ENCODE measurements at regions not wholly inside any gene's neighbourhood (a gene's known extent, or its start where the extent isn't known, plus 50 kb on each side); places are given as distances from the start of the nearest gene placed in this dataset.
"Not testable (repeated sequence)": the region's sequence is repeated elsewhere in the genome, so short reads cannot be mapped to it uniquely, and the experiment has no call there.

DNA sequence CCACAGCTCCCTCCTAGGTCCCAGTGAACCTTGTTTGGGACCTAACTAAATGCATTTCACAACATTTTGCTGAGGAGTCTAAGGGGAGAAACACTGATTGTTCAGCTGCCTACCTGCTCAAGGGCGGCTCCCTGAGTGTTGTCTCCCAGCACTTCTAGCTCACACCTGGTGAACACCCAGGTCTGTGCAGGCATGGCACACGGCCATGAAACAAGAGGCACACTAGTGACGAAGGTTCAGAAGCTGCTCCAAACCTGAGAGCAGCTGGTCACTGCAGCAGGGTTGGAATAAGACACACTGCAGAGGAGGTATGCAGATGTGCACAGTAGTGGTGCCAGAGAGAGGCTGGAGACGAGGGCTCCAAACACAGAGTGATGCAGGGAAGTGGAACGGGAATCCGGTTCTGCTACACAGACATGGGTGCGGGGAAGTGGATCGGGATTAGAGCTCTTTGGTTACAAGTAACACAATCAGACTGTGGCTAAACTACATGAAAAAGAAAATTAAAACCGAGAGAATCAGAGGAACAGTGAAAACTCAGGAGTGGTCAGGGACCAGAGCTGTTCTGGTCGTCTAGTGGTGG lies 486.1 kb upstream of the CDH4 start:
- Mint-ChIP-seq H3K4me3 (no peak overlapping the region), H3K4me1 (no peaks in the 10 kb centered on the region), H3K9me3 (peaks cover 3% of the 10 kb centered on the region), H3K27ac (no peak overlapping the region), H3K36me3 (no peaks in the 10 kb centered on the region), H3K27me3 (no peaks in the 10 kb centered on the region)
- CTCF ChIA-PET = no interaction called here
- no peak for DNase-seq

DNA sequence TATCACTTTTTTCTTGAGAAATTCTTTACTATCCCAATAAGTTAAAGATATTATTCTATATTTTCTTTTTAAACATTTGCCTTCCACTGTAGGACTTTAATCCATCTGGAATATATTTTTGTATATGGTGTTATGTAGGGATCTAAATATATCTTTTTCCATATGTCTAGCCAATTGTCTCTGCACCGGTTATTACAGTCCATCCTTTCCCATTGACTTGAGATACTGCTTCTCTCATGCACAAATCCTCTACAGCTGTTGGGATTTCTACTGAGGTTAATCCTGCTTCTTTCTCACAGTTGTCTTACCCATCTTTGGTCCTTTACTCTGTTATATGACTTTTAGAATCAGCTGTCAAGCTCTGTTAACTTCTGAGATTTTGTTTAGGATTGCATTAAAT lies 483.8 kb upstream of the CDH4 start:
- CTCF ChIA-PET = no interaction called here
- H3K9me3 Mint-ChIP-seq = no peaks in the 10 kb centered on the region
- no peak overlapping the region for H3K4me3 Mint-ChIP-seq
- no peak overlapping the region for H3K27ac Mint-ChIP-seq
- H3K4me1 Mint-ChIP-seq = no peaks in the 10 kb centered on the region
- H3K27me3 Mint-ChIP-seq = no peaks in the 10 kb centered on the region
- H3K36me3 Mint-ChIP-seq = no peaks in the 10 kb centered on the region
- DNase-seq = no peak

DNA sequence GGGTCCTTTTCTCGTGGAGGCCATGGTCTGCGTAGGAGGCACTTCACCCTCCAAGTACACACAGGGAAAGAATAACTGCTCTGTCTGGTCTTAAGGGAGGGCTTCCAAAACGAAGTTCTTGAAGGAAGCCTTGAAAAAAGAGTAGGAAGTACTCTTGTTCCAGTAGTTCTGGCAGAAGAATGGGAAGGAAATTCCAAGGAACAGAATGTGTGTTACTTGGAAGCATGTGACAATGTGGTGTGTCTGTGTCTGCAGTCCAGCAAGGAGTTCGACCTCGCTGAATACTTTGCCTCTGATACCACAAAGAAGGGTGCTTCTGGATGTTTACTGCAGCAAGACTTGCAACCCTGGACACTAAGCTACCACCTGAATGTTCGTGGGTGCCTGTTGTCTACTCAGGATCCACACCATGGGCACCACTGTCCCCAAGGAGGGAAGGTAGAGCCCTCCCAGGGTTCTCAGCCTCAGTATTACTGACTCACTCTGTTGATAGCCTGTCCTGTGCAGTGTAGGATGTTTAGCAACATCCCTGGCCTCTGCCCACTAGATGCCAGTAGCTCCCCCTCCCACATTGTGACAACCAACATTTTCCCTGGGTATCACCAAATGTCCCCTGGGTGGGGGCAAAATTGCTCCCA lies 471.6 kb upstream of the CDH4 start:
- no peaks in the 10 kb centered on the region for H3K4me1 Mint-ChIP-seq
- H3K9me3 Mint-ChIP-seq = no peaks in the 10 kb centered on the region
- CTCF ChIA-PET = no interaction called here
- DNase-seq = no peak
- H3K36me3 Mint-ChIP-seq = no peaks in the 10 kb centered on the region
- H3K27me3 Mint-ChIP-seq = no peaks in the 10 kb centered on the region
- no peak overlapping the region for H3K27ac Mint-ChIP-seq
- no peak overlapping the region for H3K4me3 Mint-ChIP-seq

DNA sequence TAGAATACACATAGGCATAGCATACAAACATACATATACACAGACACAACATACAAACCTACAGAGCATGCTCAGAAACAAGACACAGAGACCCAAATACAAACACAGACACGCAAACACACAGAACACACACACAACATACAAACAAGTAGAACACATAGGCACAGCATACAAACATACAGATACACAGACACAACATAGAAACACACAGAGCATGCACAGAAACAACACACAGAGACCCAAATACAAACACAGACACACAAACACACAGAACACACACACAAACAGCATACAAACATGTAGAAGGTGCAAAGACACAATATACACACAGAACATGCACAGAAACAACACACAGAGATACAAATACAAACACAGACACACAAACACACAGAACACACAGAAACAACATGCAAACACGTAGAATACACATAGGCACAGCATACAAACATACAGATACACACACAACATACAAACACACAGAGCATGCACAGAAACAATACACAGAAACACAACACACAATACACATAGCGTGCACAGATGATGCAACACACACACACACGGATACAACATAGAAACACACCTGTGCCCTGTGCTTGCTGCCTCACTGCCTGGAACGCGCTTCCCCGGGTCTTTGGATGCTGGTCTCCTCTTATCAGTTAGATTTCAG lies 469.0 kb upstream of the CDH4 start:
- CTCF ChIA-PET = no interaction called here
- no peaks in the 10 kb centered on the region for H3K27me3 Mint-ChIP-seq
- no peaks in the 10 kb centered on the region for H3K9me3 Mint-ChIP-seq
- H3K27ac Mint-ChIP-seq = no peak overlapping the region
- no peak overlapping the region for H3K4me3 Mint-ChIP-seq
- no peak for DNase-seq
- no peaks in the 10 kb centered on the region for H3K4me1 Mint-ChIP-seq
- no peaks in the 10 kb centered on the region for H3K36me3 Mint-ChIP-seq

DNA sequence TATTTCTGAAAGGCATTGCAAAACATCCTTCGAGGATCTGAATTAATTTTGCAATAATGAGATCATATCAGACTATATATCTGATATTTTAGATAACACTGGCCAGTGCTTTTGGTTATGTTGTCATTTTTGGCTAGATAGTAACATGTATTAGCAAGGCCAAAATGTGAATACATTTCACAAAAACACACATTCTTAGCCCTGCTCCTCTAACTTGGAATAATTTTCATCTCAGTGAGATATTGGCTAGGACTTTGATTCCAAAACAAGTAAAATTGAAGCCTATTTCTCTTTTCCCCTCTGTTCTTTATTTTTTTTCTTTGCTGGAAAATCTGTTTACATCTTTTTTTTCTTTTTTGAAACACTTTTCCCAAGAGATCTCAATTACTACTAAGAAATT lies 466.8 kb upstream of the CDH4 start:
- no peaks in the 10 kb centered on the region for H3K36me3 Mint-ChIP-seq
- CTCF ChIA-PET = no interaction called here
- no peak overlapping the region for H3K4me3 Mint-ChIP-seq
- no peak overlapping the region for H3K27ac Mint-ChIP-seq
- H3K4me1 Mint-ChIP-seq = no peaks in the 10 kb centered on the region
- no peak for DNase-seq
- no peaks in the 10 kb centered on the region for H3K27me3 Mint-ChIP-seq
- no peaks in the 10 kb centered on the region for H3K9me3 Mint-ChIP-seq

DNA sequence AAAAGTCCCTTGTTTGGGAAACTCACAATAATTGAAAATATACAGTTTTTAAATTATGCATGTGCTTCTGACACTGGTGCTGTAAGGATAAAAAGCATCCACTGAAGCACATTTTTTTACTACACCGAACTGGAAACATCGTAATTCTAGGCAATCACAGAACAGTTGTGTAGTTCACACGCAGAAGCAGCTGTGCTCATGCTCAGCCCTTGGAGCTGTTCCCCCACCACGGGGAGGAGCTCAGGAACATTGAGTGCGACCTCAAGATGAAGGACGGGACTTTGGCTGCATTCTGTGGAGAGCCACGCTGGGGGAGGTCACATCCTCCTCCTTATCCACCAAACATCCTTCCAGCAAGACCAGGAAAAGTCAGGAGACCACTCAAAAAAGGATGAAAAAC lies 466.3 kb upstream of the CDH4 start:
- no peak overlapping the region for H3K27ac Mint-ChIP-seq
- H3K4me1 Mint-ChIP-seq = no peaks in the 10 kb centered on the region
- H3K36me3 Mint-ChIP-seq = no peaks in the 10 kb centered on the region
- H3K4me3 Mint-ChIP-seq = no peak overlapping the region
- H3K9me3 Mint-ChIP-seq = no peaks in the 10 kb centered on the region
- no peak for DNase-seq
- no peaks in the 10 kb centered on the region for H3K27me3 Mint-ChIP-seq
- CTCF ChIA-PET = no interaction called here

DNA sequence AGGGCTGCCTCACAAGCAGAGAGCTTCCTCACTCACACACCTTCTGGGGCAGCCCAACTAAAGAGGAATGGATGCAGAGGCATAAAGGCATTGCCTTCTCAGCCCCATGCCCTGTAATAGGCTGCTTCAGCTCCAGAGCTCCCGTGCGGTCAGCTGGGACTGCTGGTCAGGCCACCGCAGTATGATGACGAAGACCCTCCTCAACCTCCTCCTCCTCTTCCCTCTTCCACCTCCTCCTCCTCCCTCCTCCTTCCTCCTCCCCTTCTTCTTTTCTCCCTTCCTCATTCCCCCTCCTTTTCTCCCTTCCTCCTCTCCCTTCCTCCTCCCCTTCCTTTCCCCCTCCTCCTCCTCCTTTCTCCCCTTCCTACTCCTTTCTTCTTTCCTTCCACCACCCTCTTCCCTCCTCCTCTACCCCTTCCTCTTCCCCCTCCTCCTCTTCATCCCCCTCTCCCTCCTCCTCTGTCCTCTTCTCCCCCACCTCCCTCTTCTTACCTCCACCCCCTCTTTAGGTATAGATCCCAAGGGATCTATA lies 465.3 kb upstream of the CDH4 start:
- no peaks in the 10 kb centered on the region for H3K27me3 Mint-ChIP-seq
- no peak for DNase-seq
- no peaks in the 10 kb centered on the region for H3K4me1 Mint-ChIP-seq
- H3K27ac Mint-ChIP-seq = no peak overlapping the region
- CTCF ChIA-PET = no interaction called here
- no peak overlapping the region for H3K4me3 Mint-ChIP-seq
- H3K36me3 Mint-ChIP-seq = no peaks in the 10 kb centered on the region
- H3K9me3 Mint-ChIP-seq = no peaks in the 10 kb centered on the region

DNA sequence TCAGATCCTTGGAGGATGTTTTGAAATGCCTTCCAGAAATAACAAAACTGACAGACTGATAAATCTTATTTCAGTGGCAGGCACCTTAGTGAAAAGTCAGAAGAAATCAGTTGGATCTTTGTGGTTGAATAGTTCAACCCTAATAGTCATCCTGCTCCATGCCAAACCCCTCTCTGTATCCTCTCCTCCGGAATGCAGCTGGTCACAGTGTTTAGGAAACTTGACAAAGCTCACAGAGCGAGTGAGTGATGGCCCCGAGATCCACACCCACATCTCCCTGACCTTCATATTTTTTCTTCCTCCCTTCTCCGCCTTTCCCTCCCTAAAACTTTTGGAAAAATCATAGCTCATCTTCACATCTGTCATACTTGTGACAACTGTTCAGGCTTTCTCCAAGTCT lies 464.8 kb upstream of the CDH4 start:
- H3K27ac Mint-ChIP-seq = no peak overlapping the region
- no peak for DNase-seq
- CTCF ChIA-PET = no interaction called here

DNA sequence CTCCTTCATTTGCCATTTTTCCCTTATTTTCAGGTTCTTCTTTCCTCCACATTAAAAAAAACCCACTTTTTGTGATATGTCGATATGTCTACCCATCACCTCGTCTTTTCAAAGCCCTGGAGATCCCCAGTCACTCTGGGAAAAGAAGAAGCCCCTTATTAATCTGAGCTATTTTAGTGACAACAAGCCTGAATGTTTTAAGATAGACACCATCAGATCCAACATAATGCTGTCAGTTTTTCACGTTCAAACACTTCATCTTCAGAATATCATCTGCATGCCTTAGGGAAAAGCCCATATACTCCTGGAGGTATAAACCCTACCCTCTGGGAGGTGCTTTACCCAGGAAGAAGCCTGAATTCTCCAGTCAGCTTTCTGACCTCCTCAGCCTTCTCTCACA lies 464.0 kb upstream of the CDH4 start:
- no peaks in the 10 kb centered on the region for H3K4me1 Mint-ChIP-seq
- CTCF ChIA-PET = no interaction called here
- H3K4me3 Mint-ChIP-seq = no peak overlapping the region
- H3K36me3 Mint-ChIP-seq = no peaks in the 10 kb centered on the region
- DNase-seq = no peak
- no peaks in the 10 kb centered on the region for H3K27me3 Mint-ChIP-seq
- H3K9me3 Mint-ChIP-seq = no peaks in the 10 kb centered on the region
- no peak overlapping the region for H3K27ac Mint-ChIP-seq

More for the DNA sequence above, 464.8 kb upstream of the CDH4 start:
- no peaks in the 10 kb centered on the region for H3K27me3 Mint-ChIP-seq
- H3K4me1 Mint-ChIP-seq = no peaks in the 10 kb centered on the region
- no peaks in the 10 kb centered on the region for H3K9me3 Mint-ChIP-seq
- no peak overlapping the region for H3K4me3 Mint-ChIP-seq
- no peaks in the 10 kb centered on the region for H3K36me3 Mint-ChIP-seq

DNA sequence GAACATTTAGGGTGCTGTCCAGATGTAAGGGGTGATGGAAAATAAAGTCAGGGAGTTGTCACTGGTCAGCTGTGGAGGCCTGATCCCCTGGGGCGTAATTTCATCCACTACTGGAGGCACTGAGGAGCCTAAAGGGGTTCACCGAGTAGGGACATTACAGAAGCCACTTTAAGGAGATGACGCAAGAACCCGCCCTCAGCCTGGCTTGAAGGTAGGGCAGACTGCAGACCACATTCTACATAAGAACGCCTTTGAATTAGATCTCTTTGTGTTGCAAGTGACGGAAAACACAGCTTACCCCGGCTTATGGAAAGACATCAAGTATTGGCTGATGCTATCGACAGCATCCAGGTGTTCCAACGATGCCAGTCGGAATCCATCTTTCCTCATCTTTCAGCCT lies 462.7 kb upstream of the CDH4 start:
- H3K27ac Mint-ChIP-seq = no peak overlapping the region
- DNase-seq = no peak
- no peaks in the 10 kb centered on the region for H3K36me3 Mint-ChIP-seq
- H3K4me3 Mint-ChIP-seq = no peak overlapping the region
- H3K4me1 Mint-ChIP-seq = no peaks in the 10 kb centered on the region
- no peaks in the 10 kb centered on the region for H3K9me3 Mint-ChIP-seq
- no peaks in the 10 kb centered on the region for H3K27me3 Mint-ChIP-seq
- CTCF ChIA-PET = no interaction called here

DNA sequence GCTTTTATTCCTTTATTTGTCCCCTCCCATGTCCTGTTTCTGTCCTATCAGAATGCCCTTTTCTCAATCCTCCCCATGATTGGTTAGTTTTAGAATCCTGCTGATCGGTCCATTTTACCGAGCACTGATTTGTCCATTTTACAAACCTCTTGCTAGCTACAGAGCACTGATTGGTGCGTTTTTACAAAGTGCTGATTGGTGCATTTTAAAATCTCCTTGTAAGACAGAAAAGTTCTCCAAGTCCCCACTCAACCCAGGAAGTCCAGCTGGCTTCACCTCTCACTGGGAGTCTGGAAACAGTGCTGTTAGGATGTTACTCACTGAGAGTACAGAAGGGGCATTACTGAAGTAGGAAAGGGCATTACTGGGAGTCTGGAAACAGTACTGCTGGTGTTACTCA lies 461.7 kb upstream of the CDH4 start:
- H3K36me3 Mint-ChIP-seq, H3K9me3 Mint-ChIP-seq, DNase-seq, H3K27ac Mint-ChIP-seq, H3K4me1 Mint-ChIP-seq, H3K4me3 Mint-ChIP-seq, CTCF ChIA-PET, H3K27me3 Mint-ChIP-seq: not testable (repeated sequence)

DNA sequence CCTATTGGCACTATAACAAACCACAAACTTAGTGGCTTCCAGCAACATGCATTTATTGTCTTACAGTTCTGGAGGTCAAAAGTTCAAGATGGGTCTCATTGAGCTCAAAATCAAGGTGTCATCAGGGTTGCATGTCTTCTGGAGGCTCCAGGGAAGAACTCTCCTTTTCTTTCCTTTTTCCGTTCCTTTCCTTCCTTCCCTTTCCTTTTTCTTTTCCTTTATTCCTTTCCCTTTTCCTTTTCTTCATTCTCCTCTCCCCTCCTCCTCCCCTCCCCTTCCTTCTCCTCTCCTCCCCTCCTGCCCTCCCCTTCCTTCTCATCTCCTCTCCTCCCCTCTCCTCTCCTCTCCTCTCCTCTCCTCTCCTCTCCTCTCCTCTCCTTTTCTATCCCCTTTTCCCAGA lies 460.2 kb upstream of the CDH4 start:
- DNase-seq = no peak
- H3K4me1 Mint-ChIP-seq = no peaks in the 10 kb centered on the region
- CTCF ChIA-PET = no interaction called here
- H3K9me3 Mint-ChIP-seq = no peaks in the 10 kb centered on the region
- no peak overlapping the region for H3K27ac Mint-ChIP-seq
- no peaks in the 10 kb centered on the region for H3K36me3 Mint-ChIP-seq
- H3K4me3 Mint-ChIP-seq = no peak overlapping the region
- H3K27me3 Mint-ChIP-seq = no peaks in the 10 kb centered on the region

DNA sequence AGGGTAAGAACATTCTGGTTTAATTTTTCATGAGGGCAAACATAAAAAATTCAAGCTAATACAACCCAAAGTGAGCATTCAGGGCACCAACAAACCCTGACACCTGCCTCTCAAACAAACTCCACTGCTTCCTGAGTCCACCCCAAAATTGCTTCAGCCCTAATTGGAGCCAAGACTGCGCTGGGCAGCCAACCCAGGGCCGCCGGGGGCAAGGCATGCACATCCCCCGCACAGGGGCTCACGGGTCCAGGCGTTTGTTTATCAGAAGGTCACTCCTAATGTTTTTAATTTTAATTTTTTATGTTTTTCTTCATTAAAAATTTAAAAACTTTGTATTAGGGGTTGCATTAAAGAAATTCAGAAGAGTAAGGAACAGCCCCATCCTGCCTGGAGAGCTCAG lies 459.1 kb upstream of the CDH4 start:
- H3K4me3 Mint-ChIP-seq = no peak overlapping the region
- no peaks in the 10 kb centered on the region for H3K9me3 Mint-ChIP-seq
- no peaks in the 10 kb centered on the region for H3K27me3 Mint-ChIP-seq
- no peak for DNase-seq
- H3K4me1 Mint-ChIP-seq = no peaks in the 10 kb centered on the region
- H3K36me3 Mint-ChIP-seq = no peaks in the 10 kb centered on the region
- no peak overlapping the region for H3K27ac Mint-ChIP-seq
- CTCF ChIA-PET = no interaction called here

DNA sequence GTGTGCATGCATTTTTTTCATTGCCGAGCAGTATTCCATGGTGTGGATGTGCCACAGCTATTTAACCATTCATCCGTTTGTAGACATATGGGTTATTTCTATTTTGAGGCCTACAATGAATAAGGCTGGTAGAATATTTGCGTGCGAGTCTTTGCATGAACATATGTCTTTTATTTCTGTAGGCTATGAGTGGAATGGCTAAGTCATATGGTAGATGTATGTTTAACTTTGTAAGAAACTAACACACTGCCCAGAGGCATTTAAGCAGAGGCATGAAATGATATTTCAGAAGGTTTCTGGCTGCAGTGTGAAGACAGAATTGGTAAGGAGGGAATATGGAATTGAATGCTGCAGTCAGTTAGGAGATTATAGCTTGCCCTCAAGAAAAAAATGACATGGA lies 457.4 kb upstream of the CDH4 start:
- CTCF ChIA-PET = no interaction called here
- no peaks in the 10 kb centered on the region for H3K4me1 Mint-ChIP-seq
- no peak overlapping the region for H3K27ac Mint-ChIP-seq
- no peaks in the 10 kb centered on the region for H3K27me3 Mint-ChIP-seq
- peaks cover 2% of the 10 kb centered on the region for H3K9me3 Mint-ChIP-seq
- no peaks in the 10 kb centered on the region for H3K36me3 Mint-ChIP-seq
- no peak overlapping the region for H3K4me3 Mint-ChIP-seq
- no peak for DNase-seq

DNA sequence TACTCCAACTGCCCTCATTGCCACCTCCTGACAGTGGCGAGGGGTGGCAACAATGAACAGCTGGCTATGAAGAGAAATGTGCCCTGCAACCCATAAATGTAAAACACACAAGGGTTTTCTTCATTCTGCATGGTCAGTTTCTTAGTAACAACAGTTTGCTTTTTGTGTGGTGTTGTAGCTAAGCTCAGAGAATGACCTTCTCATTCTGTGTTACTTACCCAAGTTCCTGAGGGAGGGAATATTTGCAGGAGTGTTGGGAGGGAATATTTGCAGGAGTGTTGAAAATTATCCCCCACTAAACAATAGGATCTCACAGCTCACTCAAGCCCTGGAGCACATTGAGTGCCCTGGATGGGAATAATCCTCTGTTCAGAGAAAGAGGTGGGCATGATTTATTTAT lies 456.4 kb upstream of the CDH4 start:
- peaks cover 5% of the 10 kb centered on the region for H3K9me3 Mint-ChIP-seq
- no peaks in the 10 kb centered on the region for H3K4me1 Mint-ChIP-seq
- H3K27ac Mint-ChIP-seq = no peak overlapping the region
- no peaks in the 10 kb centered on the region for H3K27me3 Mint-ChIP-seq
- no peak for DNase-seq
- no peak overlapping the region for H3K4me3 Mint-ChIP-seq
- H3K36me3 Mint-ChIP-seq = no peaks in the 10 kb centered on the region
- CTCF ChIA-PET = no interaction called here

Measured in activated naive CD4-positive, alpha-beta T cell treated with anti-CD3 and anti-CD28 coated beads, Interleukin-2, amount 10 ng/mL, durations not matched to agents 7 days and 5 days (primary cell).